HPDE6-E6E7 (cell line): ENCODE measurements at regions not wholly inside any gene's neighbourhood (a gene's known extent, or its start where the extent isn't known, plus 50 kb on each side); places are given as distances from the start of the nearest gene placed in this dataset.

Experiments
- DNase-seq: peaks from one replicate; pipeline ENCODE4 v3.0.0; 2011; ENCODE audit warnings: missing footprints; ENCODE audit errors: extremely low spot score

- no peak for DNase-seq
These were observed 611.1 kb downstream of the BRD1 start for GRCh38 chr22:49216579-49216978.

GRCh38 chr22:49215840-49216239 is 611.8 kb downstream of the BRD1 start:
- no peak for DNase-seq

DNA sequence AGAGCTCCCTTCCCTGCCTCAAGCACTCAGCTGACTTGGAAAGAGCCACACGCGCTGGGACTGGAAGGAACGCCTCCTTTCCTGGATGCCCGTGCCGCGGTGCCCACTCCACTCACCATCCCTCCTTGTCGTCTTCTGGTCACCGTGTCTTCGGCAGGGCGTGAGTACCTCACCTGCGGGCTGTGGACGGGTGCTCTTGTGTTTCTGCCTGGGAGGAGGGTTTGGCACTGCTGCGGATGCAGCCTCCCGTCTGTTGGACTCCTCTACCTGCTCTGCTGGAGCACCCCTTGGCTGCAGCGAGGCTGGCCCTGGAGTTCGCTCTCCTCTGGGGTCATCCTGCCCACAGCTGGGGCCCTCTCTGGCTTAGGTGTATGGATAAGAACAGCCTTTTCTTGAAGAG is 612.7 kb downstream of the BRD1 start:
- DNase-seq, result no peak

DNA sequence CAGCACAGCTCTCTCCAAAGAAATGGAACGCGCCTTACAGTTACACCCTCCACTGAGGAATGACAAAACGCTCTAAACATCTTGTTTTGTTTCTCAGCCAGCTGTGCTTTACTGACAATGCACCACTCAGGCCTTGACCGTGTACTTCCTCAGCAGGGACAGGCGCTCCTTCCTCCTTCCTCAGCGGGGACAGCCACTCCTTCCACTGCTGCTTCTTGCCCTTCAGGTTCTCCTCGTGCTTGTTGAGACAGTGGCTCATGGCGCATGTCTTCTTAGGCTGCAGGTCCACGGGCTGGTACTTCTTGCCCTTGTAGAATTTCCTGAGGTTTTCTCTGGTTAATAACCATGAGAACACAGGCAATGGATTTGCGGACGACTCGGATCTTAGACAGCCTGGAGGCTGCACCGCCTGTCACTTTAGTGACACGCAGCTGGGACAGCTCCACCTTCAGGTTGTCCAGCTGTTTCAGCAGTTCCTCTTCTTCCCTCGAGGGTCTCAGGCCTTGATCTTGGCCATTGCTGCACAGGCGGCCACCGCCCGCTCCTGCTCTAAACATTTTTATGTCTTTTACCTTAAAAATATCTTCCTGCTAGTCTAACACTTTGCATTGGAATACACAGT is 613.8 kb downstream of the BRD1 start:
- DNase-seq, result no peak

DNA sequence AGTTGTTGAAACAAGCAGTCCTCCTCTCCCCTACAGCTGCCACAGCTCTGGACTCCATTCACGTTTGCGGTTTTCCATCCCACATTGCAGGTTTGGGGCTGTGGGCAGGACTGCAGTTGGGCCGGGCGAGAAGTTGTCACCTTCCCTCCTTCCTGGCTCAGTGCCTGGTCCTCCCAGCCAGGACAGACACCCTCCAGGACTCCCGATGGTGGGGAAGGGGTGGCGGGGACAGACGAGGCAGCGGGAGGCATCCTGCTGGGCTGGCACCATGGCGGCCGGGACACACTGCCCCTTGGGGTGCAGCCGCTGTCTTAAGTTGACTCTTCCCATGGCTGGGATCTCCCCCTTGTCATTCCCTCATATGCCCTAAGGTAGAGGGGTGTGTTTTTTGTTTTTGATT is 615.2 kb downstream of the BRD1 start:
- no peak for DNase-seq

DNA sequence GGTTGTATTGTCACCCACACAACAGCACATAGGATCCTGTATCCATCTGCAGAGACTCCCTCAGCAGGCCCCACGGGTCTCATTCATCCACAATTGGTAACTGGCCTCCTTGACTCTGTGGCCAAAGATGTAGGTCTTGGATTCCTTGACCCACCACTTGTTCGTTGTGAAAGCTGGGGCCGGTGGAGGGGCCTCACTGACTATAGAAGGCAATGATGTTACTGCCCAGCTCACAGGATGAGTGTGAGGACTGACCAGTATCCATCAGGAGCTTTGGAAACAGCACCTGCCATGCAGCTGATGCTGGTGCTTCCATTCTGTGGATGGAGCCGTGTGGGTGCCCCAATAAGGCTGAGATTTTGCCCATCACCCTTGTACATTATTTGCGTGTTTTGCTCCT is 615.7 kb downstream of the BRD1 start:
- DNase-seq, result no peak

DNA sequence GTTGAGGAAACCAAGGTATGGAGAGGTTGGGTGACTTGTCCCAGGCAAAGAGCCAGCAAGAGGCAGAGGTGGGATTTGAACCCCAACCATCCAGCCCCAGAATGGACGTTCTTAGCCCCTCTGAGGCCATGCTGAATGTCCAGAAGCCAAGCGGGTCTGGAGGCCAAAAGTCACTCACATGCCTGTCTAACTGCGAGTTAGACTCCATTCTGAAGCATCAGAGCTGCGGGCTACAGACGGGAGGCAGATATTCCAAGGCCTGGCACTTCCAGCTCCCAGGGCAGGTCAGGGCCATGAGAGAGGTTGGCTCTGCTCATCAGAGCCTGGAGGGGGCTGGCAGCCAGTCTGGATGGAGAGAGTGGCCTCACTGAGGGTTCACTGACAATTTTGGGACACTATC is 616.5 kb downstream of the BRD1 start:
- DNase-seq, result no peak

DNA sequence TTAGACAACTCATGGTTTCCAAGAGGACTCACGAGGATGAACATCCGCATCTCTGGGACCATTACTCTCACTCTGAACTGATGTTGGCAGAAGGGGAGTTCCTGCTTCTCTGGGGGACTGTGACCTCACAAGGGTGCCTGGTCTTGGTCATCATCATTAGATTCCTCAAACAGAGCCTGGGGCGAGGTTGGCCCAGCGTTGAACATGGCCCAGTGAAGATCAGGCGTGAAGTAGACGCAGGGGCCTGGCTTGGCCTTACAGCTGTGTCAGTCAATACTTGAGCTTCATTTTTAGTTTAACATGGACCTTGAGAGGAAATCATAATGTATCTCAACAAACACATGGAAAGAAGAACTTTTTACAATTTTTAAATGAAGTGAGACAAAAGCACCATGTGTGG is 617.1 kb downstream of the BRD1 start:
- DNase-seq, result no peak

DNA sequence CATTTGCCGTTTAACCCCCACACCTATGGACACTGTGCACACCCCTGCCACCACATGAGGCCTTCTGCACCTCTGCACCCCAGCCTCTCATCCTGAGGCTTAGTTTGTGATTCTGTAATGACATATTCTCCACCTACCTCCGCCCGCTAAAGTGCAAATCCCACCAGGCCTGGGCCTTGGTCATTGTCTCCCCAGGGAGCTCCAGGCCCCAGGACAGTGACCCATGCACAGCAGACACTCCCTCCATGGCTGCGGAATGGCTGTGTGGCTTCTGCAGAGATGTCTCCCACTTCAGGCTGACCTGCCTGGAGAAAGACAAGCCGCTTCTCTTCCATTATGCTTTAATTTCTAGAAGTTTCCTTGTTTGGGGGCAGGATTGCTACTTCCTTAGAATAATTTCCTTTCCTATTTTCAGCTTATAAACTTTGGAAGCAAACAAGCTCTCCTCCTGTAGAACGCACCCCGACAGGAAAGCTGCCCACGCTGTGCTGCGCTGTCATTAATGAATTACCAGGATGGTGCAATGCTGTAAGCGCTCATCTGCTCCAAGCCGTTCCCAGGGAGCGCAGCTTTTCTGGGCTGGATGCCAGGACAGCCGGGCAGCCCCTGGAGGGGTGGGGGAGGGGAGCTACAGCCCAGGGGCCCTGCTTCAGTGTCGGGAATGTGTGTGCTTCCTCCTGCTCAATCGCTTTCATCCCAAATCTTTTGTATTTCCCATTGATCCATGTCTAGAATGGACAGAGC is 618.0 kb downstream of the BRD1 start:
- no peak for DNase-seq

GRCh38 chr22:49208768-49209252 is 618.9 kb downstream of the BRD1 start:
- DNase-seq, result no peak

DNA sequence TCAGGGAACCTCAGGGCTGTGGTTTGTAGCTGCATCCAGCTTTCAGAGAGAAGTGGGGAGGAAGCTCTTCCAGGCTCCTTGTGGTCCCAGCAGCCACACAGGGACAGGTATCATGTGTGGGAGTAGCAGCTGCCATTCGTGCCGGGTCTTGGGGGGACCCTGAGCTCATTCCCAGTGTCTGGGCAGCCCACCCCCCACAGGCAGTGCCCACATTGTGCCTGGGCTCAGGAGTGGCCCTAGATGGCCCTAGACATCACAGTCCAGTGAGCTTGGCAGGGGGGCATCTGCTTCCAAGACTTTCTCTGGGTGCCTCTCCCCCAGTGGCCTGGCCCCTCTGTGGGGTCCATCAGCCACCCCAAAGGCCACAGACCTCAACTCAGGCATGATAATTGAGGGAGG is 619.7 kb downstream of the BRD1 start:
- no peak for DNase-seq

DNA sequence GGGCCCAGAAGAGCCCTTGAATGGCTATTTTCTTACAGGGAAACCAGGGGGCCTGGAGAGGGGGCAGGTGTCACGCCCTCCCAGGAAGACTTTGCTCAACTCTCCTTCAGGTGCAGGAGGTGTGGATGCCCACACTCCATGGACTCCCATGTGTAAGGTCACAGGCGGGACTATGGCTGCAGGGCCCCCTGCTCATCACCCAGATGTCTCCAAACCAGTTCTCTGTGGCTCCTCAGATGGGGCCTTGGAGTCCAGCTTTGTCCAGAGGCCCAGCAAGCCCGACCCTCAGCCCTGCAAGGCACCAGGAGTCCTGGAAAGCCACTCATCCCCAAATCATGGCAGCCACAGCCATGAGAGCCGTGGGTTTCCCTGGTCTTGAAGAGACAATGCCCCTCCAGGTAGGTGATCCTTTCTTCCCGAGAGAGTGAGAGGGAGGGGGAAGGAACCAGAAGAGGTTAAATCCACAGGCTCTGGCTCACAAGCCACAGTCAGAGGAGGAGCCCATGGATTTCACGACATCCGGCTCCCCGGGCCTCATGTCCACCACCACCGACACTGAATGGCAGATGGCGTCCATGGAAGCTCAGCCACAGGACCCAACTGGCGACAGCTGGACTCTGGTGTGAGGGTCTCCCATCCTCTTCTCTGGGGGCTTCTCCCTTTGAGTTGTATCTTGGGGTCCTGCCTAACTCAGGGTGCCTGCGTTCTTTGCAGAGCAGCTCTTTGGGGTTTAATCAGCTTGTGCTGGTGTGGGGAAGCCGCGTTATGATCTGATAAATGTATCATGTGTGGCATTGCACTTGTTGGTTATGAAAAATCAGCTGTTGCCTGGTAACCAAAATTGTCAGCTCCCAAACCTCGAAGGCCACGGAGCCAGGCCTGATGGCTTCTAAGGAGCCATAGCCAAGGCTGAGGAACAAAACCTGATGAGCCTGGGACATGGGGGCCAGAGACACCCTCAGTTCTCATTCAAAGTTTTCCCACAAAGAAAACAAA is 620.4 kb downstream of the BRD1 start:
- DNase-seq, result no peak

- no peak for DNase-seq
These were observed 621.4 kb downstream of the BRD1 start for GRCh38 chr22:49206281-49206680.

- DNase-seq, result no peak
These were observed 622.2 kb downstream of the BRD1 start for GRCh38 chr22:49205483-49205800.

DNA sequence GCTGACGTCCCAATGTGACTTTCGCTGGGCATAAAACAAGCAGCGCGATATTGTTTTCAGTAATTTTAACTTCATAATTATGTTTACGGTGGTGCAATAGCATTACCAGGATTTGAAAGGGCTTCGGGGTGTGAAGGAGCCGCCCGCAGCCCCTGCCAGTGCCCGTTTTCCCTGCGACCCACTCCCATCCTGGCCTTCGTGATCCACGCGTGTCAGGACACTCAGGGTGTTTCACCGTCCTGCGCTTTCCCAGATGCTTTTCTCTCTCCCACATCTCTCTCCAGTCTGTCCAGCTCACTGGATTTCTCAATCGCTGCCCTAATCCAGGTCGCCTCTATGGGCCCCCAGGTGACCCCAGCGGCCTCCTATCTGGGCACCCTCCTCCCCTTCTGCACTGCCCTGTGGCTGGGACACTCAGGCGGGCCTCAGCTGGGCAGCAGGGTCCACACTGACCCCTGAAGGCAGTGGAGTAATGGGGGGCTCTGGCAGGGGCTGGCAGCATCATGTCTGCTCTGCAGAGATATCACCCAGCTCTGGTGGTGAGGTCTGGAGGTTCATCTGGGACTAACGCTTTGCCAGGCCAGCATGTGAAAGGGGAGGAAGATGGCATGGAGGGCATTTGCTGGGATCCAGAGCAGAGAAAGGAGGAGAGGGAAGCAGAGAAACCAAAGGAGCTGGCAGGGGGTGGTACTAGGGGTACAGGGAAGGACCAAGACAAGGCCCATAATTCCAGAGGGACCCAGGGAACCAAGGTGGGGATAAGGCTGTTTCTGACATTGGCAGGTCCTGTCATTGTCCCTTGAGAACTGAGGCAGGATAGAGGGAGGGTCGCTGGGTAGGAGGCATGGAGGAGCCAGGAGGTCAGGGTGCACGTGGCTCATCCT is 622.8 kb downstream of the BRD1 start:
- DNase-seq, result no peak

DNA sequence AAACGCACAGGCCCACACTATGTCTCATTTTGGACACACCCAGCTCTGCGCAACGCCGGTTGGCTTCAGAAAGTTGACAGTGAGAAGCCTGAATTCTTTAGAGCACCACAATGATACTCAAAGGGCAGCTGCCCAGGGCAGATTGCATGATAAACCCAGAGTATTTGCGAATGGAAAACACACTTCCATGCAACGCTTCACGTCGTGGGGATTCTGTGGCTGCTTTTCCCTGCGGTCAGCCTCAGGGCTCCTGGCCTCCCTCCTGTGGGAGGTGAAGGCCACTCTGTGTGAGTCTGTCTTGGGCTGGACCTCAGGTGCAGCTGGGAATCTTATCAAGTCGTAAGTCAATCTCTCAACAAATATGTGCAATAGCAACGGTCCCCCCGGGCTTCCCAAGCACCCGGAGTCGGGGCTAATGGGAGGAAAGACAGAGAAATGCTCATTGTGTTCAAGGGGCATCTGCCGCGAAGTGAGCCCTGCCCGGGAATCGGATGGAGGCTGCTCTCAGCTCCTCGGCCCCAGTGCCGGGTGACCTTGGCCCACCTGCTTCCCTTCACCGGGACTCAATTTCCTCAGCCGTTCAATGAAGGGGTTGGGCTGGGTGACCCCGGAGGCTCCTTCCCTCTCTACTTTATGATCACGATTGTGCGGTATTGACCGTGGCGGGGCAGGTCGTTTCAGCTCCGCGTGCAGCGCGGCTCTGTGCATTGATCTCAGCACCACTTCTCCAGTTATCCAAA is 623.6 kb downstream of the BRD1 start:
- DNase-seq, result no peak

GRCh38 chr22:49203091-49203858 is 624.4 kb downstream of the BRD1 start:
- DNase-seq, result no peak

DNA sequence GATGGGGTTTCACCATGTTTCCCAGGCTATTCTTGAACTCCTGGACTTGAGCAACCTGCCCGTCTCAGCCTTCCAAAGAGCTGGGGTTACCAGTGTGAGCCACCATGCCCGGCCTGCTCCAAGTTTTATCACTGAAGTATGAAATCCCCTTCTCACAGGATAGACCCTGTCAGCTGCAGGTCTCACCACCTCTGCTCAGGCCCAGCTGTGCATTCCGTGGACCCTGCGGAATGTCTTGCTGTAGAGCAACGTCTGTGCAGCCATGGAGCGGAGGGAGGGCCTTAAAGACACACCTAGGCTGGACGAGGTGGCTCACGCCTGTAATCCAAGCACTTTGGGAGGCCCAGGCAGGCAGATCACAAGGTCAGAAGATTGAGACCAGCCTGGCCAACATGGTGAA is 625.4 kb downstream of the BRD1 start:
- DNase-seq, result no peak

DNA sequence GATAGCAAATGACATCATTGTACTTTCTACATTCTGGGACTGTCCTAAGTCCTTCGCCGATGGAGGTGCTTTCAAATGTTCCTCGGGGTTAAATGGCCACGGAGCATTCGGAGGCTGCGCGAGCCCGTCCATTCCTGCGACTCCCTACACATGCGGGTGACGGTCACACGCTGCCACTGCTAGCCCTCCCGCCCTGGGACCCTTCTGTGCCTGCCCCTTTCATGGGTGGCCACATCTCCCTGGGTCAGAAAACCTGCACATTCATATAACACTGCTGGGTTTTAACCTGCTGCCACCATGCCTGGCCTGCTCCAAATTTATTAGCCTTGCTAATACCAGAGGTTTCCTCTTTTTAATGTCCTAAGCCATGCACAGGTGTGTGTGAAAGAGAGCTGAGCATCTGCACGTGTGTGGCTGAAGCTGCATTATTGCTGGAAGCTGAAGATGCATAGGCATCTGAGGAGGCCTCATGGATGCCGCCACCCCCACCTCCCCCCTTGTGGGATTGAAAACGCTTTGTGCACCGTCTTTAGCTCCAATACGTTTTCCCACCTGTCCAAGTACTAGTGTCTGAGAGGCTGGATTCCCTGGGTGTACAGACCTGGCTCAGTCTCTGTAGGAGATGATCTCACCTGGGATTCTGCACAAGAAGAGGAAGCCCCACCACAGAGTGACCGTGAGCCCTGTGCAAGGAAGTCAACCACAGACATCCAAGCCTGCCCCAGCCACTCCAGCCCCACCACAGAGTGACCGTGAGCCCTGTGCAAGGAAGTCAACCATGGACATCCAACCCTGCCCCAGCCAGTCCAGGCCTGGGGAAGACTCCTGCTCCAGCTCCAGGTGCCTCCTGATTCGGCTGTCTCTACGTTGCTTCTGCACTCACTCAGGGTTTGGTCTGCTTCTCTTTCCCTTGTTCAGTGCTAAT is 626.4 kb downstream of the BRD1 start:
- DNase-seq, result no peak
